Suprapubic skin (tissue), 4 donors: ENCODE measurements at regions not wholly inside any gene's neighbourhood (a gene's known extent, or its start where the extent isn't known, plus 50 kb on each side); places are given as distances from the start of the nearest gene placed in this dataset.

ENCODE experiments used
- DNase-seq, 2 donors: peaks; one replicate each; pipeline ENCODE4 v3.0.0-alpha.2; 2019; ENCODE audit warnings: low spot score in 2 of 2
- H3K27ac ChIP-seq: fragments of 200-600 bp; sonication (generic); one replicate; pipeline ENCODE4 v1.5.1; 2019
- H3K27me3 ChIP-seq: fragments of 200-600 bp; sonication (generic); one replicate; pipeline ENCODE4 v1.5.1; 2019
- H3K36me3 ChIP-seq: fragments of 200-600 bp; sonication (generic); one replicate; pipeline ENCODE4 v1.5.1; 2019
- H3K4me1 ChIP-seq: fragments of 200-600 bp; sonication (generic); one replicate; pipeline ENCODE4 v1.5.1; 2019
- H3K4me3 ChIP-seq: fragments of 200-600 bp; sonication (generic); one replicate; pipeline ENCODE4 v1.5.1; 2019; ENCODE audit warnings: mild to moderate bottlenecking
- H3K9me3 ChIP-seq: fragments of 200-600 bp; sonication (generic); one replicate; pipeline ENCODE4 v1.5.1; 2019
- CTCF ChIP-seq, 2 donors: fragments of 200-600 bp in 1 of 2; fragments of 450-650 bp in 1 of 2; sonication (generic) in 1 of 2; IDR thresholded peaks; one replicate each; pipeline ENCODE4 v1.5.1; 2016 to 2019; ENCODE audit warnings: antibody characterized with exemption in 2 of 2, mild to moderate bottlenecking in 1 of 2, moderate library complexity in 1 of 2
- EP300 ChIP-seq: sonication (generic); formaldehyde crosslinking; IDR thresholded peaks from one replicate; pipeline ENCODE4 v1.6.1; 2017; ENCODE audit warnings: antibody characterized with exemption
- POLR2A ChIP-seq, 2 donors: fragments of 450-650 bp; IDR thresholded peaks; one replicate each; pipeline ENCODE4 v1.6.1; 2017; ENCODE audit warnings: antibody characterized with exemption in 2 of 2, mild to moderate bottlenecking in 2 of 2, moderate library complexity in 2 of 2
- POLR2AphosphoS5 ChIP-seq, 3 donors: sonication (generic); formaldehyde crosslinking; IDR thresholded peaks; one replicate each; pipeline ENCODE4 v1.6.1; 2017; ENCODE audit warnings: antibody characterized with exemption in 3 of 3
- WGBS: methylation state at CpG from one replicate; pipeline ENCODE4 v1.1.5; 2018; 5-methylcytosine and 5-hydroxymethylcytosine counted together

GRCh38 chr6:128807577-128807976 lies 75.4 kb upstream of the LAMA2 start:
- no peaks in the 10 kb centered on the region for H3K36me3 ChIP-seq
- TF ChIP-seq CTCF (IDR thresholded peaks at IDR 0.05) (no peak), EP300 (no peak), POLR2AphosphoS5 (IDR thresholded peaks at IDR 0.05) (no peak), POLR2A (IDR thresholded peaks at IDR 0.05) (no peak)
- H3K4me1 ChIP-seq, result no peaks in the 10 kb centered on the region
- no peak overlapping the region for H3K4me3 ChIP-seq
- H3K27ac ChIP-seq, result no peak overlapping the region
- 1% methylated on average over 2 of the region's 2 CpGs for WGBS
- H3K27me3 ChIP-seq, result no peaks in the 10 kb centered on the region
- no peaks in the 10 kb centered on the region for H3K9me3 ChIP-seq
- DNase-seq, result no peak

GRCh38 chr6:128806261-128806660 lies 76.7 kb upstream of the LAMA2 start:
- WGBS, result 37% methylated on average over 3 of the region's 3 CpGs
- no peak for DNase-seq
- no peaks in the 10 kb centered on the region for H3K9me3 ChIP-seq
- no peaks in the 10 kb centered on the region for H3K36me3 ChIP-seq
- H3K4me3 ChIP-seq, result no peak overlapping the region
- H3K27me3 ChIP-seq, result no peaks in the 10 kb centered on the region
- TF ChIP-seq POLR2A (IDR thresholded peaks at IDR 0.05) (no peak), EP300 (no peak), CTCF (IDR thresholded peaks at IDR 0.05) (no peak), POLR2AphosphoS5 (IDR thresholded peaks at IDR 0.05) (no peak)
- H3K27ac ChIP-seq, result no peak overlapping the region
- no peaks in the 10 kb centered on the region for H3K4me1 ChIP-seq

- no peak for DNase-seq
- WGBS, result 60% methylated on average over 3 of the region's 3 CpGs
- H3K9me3 ChIP-seq, result no peaks in the 10 kb centered on the region
These were observed 79.0 kb upstream of the LAMA2 start for GRCh38 chr6:128803911-128804310.

GRCh38 chr6:128801621-128802020 lies 81.3 kb upstream of the LAMA2 start:
- Histone ChIP-seq H3K36me3 (no peaks in the 10 kb centered on the region), H3K9me3 (no peaks in the 10 kb centered on the region), H3K4me3 (no peak overlapping the region), H3K27me3 (no peaks in the 10 kb centered on the region), H3K4me1 (no peaks in the 10 kb centered on the region), H3K27ac (no peak overlapping the region)
- TF ChIP-seq POLR2AphosphoS5 (IDR thresholded peaks at IDR 0.05) (no peak), POLR2A (IDR thresholded peaks at IDR 0.05) (no peak), CTCF (IDR thresholded peaks at IDR 0.05) (no peak), EP300 (no peak)
- no peak for DNase-seq

More at GRCh38 chr6:128803911-128804310, 79.0 kb upstream of the LAMA2 start:
- no peaks in the 10 kb centered on the region for H3K27me3 ChIP-seq
- no peak overlapping the region for H3K4me3 ChIP-seq
- TF ChIP-seq POLR2A (IDR thresholded peaks at IDR 0.05), result no peak
- TF ChIP-seq CTCF (IDR thresholded peaks at IDR 0.05), result no peak
- no peak for TF ChIP-seq EP300
- TF ChIP-seq POLR2AphosphoS5 (IDR thresholded peaks at IDR 0.05), result no peak
- no peak overlapping the region for H3K27ac ChIP-seq
- no peaks in the 10 kb centered on the region for H3K36me3 ChIP-seq
- H3K4me1 ChIP-seq, result no peaks in the 10 kb centered on the region

GRCh38 chr6:128784266-128784665 lies 98.7 kb upstream of the LAMA2 start:
- Histone ChIP-seq H3K9me3 (no peaks in the 10 kb centered on the region), H3K4me1 (no peaks in the 10 kb centered on the region), H3K36me3 (no peaks in the 10 kb centered on the region), H3K27ac (no peak overlapping the region), H3K27me3 (no peaks in the 10 kb centered on the region), H3K4me3 (no peak overlapping the region)
- no peak for DNase-seq
- TF ChIP-seq EP300 (no peak), POLR2A (IDR thresholded peaks at IDR 0.05) (no peak), POLR2AphosphoS5 (IDR thresholded peaks at IDR 0.05) (no peak)
- WGBS, result 33% methylated on average over 3 of the region's 3 CpGs

- Histone ChIP-seq H3K4me1 (no peaks in the 10 kb centered on the region), H3K9me3 (no peaks in the 10 kb centered on the region), H3K27me3 (no peaks in the 10 kb centered on the region), H3K36me3 (no peaks in the 10 kb centered on the region), H3K4me3 (no peak overlapping the region), H3K27ac (no peak overlapping the region)
- 83% methylated on average over 2 of the region's 2 CpGs for WGBS
- TF ChIP-seq CTCF (IDR thresholded peaks at IDR 0.05) (no peak), POLR2AphosphoS5 (IDR thresholded peaks at IDR 0.05) (no peak), EP300 (no peak), POLR2A (IDR thresholded peaks at IDR 0.05) (no peak)
- no peak for DNase-seq
These were observed 114.8 kb upstream of the LAMA2 start for GRCh38 chr6:128768187-128768586.
